ENCODE measurements at regions not wholly inside any gene's neighbourhood (a gene's known extent, or its start where the extent isn't known, plus 50 kb on each side); places are given as distances from the start of the nearest gene placed in this dataset.
A peak's percentile ranks its signal among the peaks of the same experiment; 100 is the strongest.

DNA sequence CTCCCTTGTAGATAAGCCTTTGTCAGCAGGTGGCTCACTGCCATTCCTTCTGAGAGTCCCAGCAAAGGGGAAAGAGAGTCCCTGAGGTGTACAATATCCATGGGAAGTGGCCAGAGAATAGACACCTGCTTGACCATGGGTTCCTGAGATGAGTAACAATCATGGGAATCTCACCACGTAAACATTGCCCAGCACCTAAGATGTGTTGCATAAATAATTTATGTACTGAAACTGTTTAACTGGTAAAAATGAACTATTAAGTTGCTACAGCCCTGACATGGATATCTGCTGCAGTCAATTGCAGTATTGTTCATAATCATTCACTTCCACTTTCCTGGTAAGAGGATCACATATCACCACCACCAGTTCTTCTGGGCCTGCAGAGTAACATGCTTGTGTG lies 123.8 kb upstream of the INHBA start:
- no peak for DNase-seq

DNA sequence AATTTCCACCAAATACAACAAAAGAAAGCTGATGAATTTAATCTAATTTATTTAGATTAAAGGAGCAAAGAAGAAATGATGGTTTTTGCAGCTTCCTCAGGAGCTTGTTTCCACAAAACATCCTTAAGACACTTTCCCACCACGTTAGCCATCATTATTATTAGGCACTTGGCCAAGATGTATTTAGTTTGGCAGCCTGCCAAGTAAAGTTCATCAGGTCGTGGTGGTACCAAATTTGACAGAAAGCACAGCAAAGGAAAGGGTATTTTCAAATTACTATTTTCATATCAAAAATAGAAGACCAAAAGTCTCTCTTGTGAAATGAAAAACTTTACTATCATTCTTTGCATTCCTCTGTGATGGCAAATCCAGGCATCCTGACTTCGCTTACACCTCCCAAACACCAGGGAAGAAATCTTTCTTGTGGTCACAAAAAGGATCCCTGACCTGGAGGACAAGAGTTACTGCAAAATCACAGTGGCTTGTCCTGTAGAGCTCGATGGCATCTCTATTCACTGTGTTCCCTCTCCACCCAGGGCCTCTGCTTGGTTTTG lies 123.1 kb upstream of the INHBA start:
- no peak for DNase-seq

- no peak for DNase-seq
Observed at GRCh38 chr7:41824284-41824683, 121.4 kb upstream of the INHBA start.

DNA sequence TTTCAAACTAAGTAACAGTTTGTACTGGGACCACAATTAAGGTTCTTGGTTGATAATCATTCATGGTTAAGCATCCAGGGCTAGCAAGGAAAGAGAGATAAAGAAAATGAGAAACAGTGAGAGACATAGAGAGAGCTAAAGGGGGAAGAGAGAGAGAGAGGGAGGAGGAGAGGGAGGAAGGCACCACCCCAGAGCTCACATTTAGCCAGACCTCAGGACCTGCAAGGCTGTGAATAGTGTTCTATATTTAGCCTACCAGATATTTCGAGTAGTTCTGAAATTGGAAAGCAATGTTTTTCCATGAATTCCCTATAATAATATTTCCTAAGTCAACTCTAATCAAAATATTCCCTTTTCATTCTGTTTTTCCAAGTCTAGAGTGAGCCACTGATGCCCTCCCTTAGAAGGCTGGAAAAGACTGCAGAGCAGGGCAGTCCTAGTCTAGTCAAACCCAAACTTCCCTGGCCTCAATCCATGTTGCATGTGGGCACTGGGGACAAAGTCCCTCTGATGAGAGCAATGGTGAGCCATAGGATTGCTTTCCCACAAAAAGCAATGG lies 119.4 kb upstream of the INHBA start:
- DNase-seq = no peak

DNA sequence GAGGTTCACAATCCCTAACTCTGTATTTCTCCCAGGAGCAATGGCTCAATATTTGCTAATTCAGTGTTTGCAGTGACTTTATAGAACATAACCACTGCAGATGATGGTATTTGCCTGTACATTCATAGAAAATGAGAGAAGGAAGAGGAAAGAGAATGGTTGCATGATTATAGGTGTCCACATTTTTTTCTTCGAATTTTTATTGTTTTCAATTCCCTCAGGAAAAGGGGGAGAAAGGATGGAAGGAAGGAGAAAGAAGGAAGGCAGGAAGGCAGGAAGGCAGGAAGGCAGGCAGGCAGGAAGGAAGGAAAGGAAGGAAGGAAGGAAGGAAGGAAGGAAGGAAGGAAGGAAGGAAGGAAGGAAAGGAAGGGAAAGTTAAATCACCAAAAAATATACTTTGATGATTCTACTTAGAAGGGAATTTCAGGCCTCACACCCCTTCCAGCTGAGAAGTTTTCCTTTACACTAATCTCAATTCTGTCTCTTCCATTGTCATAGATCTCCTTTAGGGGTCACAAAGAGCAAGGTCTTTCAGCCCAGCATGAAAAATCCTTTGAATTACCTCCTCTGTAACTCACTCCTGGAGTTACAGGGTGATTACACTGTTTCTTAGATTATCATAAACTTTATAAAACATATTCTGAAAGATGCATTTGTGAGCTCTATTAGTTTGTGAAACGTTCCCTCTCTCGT lies 118.8 kb upstream of the INHBA start:
- DNase-seq = no peak

DNA sequence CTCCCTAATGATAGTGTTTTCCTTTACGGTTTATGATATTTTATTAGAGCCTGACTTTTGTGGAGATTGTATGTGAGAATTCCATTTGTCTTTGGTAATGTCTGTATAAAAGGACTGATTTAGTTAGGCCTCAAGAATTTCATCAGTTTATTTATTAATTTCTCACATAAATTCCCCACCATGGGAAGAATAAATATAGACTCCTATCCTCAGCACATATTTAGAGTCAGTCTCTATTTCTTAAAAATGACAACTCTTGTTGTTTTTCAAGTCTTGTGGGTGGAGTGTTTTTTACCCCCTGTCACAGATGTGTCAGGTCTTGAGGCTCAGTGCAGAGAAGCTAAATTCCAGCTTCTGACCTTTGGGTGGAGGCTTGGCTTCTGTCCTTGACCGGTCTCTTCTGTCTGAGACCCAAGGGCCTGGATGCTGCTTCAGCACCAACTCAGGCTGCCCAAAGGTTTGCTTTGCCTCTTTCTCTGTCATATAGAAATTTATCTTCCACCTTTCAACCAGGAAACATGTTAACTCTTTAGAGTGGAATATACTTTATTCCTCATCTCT lies 117.3 kb upstream of the INHBA start:
- no peak for DNase-seq

GRCh38 chr7:41819645-41820044 lies 116.8 kb upstream of the INHBA start:
- DNase-seq = no peak

- no peak for DNase-seq
Observed at GRCh38 chr7:41818765-41819398, 116.0 kb upstream of the INHBA start.

DNA sequence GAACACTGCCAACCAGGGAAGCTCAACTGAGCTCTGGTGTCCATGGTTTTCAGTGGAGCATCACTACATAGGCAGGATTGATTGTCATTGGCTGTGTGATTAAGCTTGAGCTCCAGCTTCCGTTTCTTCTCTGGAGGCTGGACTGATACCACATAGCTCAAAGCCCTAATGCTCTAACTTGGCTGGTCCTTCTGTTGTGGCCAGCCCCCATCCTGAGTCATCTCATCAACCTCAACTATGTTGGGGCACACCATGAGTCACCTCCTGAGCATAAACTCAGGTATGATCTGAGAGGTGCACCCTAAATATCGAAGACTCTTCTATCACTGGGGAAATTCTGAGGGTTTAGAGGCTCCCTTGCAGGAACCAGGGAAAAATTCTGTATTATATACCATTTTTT lies 114.5 kb upstream of the INHBA start:
- no peak for DNase-seq

DNA sequence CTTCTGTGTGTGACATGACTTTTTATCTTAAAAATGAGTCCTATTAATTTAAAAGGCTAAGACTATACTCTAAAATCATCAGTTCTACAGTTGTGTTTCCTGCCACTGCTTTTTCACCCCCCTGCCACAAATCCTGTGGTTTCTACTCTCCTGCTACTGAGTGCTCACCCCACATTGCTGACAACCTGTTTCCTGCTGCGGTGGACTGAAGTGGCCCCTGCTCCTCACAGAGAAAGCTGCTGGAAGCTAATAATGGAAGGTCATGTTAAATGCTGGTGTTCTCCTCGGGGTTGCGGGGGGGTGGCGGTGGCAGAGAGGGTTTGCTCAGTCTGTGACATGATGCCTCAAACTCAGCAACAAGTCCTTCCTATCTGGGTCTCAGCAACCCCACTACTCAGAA lies 113.2 kb upstream of the INHBA start:
- no peak for DNase-seq

- DNase-seq = no peak
Observed at GRCh38 chr7:41814888-41815287, 112.0 kb upstream of the INHBA start.

- no peak for DNase-seq
Observed at GRCh38 chr7:41813286-41813685, 110.4 kb upstream of the INHBA start.

DNA sequence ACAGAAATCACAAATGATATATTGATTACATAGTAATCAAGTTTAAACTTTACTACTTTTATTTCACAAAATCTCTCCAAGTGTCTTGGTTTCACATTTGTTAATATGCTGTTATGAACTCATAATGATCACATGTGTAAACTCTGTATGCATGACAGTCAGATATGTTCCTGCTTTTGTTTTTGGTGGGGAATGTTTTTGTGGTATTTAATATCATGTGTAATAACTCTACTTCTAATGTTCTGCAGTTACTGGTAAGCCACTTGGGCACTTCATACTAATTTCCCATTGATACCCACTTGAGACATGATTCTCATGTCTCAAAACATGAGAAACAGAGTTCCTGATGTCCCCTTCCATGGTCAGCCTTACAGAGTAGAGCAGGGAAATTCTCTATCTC lies 109.1 kb upstream of the INHBA start:
- DNase-seq = no peak

- peak; percentile 52 for DNase-seq
Observed at GRCh38 chr7:41809940-41810576, 107.2 kb upstream of the INHBA start.

DNA sequence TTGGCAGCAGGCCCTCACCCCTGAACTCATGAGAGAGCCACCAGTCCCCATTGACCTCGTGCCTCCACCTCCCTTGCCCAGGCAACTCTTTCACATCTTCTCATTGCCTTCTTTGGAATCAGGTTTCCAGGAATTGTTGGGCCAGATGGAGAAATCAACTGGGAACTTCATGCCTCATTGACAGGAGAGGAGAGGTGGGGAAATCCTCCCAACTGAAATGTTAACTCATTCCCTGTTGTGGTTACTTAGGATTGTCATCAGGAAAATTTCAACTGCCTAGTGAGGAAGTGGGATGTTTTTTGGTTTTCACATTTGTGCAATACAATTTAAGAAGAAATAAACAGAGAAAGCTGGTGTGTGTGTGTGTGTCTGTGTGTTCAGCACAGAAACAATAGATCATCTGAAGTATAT lies 106.6 kb upstream of the INHBA start:
- DNase-seq = no peak

DNA sequence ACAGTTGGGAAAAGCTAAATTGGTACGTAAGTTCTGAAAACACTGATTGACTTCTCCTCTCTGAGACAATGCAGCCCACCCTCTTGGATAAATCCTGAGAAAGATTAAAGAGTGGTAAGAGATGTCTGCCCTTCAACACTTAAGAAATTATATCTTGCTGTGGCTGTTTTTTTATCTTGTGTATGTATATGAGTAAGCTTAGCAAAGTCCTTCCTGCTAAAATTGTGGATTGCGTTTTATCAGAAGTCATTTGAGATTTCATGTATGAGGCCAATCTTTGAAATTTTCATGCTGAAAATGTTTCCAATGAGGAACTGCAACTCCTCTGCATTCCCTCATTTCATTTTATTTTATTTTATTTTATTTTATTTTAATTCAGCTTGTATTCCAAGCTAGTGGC lies 106.2 kb upstream of the INHBA start:
- DNase-seq = no peak

DNA sequence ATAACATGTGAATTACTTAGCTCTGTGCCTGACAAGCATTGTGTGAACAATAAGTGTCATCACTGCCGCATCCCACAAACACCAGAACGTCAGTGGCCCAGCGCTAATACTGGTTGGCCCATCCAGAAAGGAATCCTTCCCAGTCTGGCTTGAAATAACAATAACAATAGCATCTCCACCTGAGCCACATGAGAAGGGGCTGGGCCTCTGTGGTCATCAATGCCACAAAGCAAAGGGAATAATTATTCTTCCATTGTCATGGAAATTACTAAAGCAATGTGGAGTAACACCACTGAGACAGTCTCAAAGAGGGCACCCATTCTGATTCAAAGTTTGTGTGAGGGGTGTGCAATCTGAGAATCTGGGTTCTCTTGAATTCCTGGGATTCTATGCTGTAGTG lies 105.7 kb upstream of the INHBA start:
- DNase-seq = no peak

- no peak for DNase-seq
Observed at GRCh38 chr7:41803569-41803968, 100.7 kb upstream of the INHBA start.

DNA sequence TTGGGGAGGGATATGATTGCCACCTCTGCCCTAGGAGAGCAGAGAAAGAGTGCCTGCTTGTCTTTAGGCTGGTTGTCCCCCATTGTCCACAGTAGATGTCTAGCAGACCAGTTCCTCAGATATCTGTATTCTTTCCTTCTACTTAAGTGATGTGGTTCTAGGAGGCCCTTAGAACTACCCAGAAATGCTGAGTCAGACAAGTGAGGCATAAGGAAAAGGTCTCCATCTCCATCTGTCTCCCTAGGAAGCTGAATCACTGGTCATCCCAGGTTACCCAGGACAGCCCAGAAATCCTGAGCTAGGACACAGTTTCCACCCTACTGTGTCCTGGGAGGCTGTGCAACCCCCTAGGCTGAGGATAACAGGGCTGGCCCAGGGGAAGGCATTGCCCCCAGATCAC lies 93.4 kb upstream of the INHBA start:
- no peak for DNase-seq

- DNase-seq = no peak
Observed at GRCh38 chr7:41795276-41795833, 92.5 kb upstream of the INHBA start.

DNA sequence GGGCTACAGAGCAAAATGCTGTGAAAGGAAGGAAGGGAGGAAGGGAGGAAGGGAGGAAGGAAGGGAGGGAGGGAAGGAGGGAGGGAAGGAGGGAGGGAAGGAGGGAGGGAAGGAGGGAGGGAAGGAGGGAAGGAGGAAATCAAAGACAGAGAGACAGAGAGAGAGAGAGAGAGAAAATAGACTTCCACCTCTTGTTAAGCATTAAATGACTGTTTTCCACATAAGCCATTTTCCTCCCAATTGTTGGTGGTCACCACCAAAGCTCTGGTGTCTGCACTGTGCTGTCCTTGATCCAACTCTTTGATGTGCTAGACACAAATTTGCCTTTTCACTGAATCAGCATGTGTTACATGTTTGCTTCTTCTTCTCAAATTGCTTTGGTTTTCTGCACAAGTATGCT lies 90.7 kb upstream of the INHBA start:
- no peak for DNase-seq

DNA sequence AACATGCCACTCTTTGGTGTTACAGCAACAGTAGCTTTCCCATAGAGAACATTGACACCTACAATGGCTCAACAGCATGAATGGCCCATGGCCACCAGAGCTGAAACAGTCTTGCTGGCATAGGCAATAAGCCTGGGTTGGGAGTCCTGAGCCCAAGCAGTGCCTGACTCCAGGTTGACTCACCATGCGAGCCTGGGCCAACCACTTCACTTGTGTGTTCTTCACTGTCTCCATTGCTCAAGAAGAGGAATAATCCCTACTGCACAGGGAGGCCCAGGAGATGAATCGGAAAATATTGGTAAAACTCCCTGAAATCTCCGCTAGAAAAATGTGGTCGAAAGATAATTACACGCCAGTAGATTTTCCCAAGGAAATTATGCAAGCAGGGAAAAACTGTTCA lies 89.2 kb upstream of the INHBA start:
- no peak for DNase-seq

GRCh38 chr7:41788556-41788955 lies 85.7 kb upstream of the INHBA start:
- DNase-seq = no peak
